ENCODE measurements at regions not wholly inside any gene's neighbourhood (a gene's known extent, or its start where the extent isn't known, plus 50 kb on each side); places are given as distances from the start of the nearest gene placed in this dataset.

DNA sequence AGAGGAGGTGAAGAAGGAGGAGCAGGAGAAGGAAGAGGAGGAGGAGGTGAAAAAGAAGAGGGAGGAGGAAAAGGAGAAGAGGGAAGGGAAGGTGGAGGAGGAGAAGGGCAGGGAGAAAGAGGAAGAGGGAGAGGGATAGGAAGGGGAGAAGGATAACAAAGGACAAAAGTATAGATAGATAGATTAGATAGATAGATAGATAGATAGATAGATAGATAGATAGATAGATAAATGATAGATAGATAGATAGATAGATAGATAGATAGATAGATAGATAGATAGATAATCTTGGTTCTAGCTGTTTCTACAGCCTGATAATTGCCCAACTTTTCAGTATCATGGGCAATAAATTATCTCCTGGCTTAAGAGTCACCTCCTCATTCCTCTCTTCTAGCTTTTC, 296.2 kb upstream of the C16orf82 start:
- TF ChIP-seq EZH2phosphoT487 (IDR thresholded peaks at IDR 0.05): no peak
- TF ChIP-seq, protein P1, sequence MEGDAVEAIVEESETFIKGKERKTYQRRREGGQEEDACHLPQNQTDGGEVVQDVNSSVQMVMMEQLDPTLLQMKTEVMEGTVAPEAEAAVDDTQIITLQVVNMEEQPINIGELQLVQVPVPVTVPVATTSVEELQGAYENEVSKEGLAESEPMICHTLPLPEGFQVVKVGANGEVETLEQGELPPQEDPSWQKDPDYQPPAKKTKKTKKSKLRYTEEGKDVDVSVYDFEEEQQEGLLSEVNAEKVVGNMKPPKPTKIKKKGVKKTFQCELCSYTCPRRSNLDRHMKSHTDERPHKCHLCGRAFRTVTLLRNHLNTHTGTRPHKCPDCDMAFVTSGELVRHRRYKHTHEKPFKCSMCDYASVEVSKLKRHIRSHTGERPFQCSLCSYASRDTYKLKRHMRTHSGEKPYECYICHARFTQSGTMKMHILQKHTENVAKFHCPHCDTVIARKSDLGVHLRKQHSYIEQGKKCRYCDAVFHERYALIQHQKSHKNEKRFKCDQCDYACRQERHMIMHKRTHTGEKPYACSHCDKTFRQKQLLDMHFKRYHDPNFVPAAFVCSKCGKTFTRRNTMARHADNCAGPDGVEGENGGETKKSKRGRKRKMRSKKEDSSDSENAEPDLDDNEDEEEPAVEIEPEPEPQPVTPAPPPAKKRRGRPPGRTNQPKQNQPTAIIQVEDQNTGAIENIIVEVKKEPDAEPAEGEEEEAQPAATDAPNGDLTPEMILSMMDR (IDR thresholded peaks at IDR 0.05): no peak
